DMS114 treated with DMSO at 0.1 percent for 48 hours (cell line): ENCODE measurements at regions not wholly inside any gene's neighbourhood (a gene's known extent, or its start where the extent isn't known, plus 50 kb on each side); places are given as distances from the start of the nearest gene placed in this dataset.
A peak's percentile ranks its signal among the peaks of the same experiment; 100 is the strongest.

ENCODE experiments used
- DNase-seq: peaks from one replicate; lab custom pipeline; 2025; ENCODE audit not compliant: unreplicated experiment; lab: John Stamatoyannopoulos, UW

DNA sequence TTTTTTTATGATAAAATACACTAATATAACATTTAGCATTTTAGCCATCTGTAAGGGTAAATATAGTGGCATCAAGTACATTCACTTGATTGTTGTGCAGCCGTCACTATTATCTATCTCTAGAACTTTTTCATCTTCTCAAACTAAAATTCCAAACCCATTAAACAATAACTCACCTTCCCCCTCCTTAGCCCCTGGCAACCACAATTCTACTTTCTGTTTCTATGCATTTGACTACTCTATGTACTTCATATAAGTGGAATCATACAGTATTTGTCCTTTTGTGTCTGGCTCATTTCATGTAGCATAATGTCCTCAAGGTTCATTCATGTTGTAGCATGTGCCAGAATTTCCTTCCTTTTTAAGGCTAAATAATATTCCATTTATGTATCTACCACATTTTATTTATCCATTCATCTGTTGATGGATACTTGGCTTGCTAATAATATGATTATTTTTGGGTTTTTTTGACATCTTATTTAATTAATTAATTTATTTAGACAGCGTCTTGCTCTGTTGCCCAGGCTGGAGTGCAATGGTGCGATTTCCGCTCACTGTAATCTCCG lies 69.6 kb upstream of the MACF1 start:
- DNase-seq, result no peak

DNA sequence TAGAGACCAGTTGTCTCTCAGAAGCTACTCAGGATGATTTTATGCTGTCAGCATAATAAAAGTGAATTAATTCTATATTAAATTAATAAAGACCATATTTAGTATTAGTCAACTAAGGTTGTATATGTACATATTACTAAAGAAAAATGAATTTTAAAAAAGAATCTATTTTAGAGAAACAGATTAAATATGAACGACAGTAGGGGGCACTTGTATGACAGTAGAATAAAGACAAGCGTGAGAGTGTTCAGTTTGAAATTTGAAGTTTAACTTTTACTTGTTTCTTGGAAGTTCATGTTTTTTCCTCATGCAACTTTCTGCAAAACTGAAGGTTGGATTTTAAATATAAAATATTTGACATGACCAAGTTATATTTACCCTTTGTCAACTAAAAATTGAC lies 67.9 kb upstream of the MACF1 start:
- peak; percentile 29 for DNase-seq

DNA sequence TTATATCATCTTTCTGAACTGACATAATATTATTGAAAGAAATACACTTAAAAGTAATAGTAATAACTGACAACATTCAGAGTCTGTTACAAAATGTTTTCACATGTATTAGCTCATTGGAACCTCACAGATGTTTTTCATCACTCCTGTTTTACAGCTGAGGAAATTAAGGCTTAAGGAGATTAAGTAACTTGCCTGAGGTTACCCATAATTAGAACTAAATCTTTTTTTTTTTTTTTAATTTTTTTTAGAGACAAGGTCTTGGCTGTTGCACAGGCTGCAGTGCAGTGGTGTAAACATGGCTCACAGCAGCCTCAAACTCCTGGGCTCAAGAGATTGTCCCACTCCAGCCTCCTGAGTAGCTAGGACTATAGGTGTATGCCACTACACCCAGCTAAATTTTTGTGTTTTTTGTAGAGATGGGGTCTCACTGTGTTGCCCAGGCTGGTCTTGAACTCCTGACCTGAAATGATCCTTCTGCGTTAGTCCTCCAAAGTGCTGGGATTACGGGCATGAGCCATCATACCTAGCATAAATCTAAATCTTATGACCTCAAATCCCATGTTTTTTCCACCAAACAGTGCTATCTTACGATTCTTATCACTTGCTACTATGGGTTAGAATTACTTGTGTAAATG lies 64.7 kb upstream of the MACF1 start:
- DNase-seq, result no peak

- DNase-seq, result peak; percentile 87
Measured at GRCh38 chr1:39141925-39142324, 62.6 kb upstream of the MACF1 start.

DNA sequence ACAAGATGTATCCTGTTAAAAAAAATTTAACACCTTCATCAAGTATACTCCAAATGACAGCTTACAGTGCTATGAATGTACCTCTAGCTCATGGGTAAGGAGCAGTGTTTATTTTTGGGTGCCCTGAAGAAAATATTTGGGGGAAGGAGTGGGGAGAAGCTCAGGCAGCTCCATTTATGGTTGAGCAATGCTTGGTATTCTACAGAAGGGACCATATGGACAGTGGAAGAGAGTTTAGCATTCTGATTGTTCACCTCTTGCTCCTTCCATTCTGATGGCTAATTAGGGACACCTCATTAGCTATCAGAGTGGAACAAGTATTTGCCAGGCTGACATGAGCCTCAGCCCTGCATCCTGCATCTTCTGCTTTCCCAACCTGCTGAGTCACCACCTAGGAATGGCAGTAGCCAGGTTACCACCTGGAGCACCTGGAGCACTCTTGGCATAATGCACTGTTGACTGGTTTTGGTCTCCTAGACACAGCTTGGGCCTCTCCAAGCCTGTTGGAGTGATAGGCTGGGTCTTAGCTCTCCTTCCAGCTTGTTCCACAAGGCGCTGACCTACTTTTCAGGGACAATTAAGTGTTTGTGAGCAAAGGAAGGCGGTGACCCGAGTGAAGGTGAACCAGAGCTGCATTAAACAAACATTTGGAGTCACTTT lies 62.0 kb upstream of the MACF1 start:
- DNase-seq, result peak; percentile 87

GRCh38 chr1:39144924-39145323 lies 59.6 kb upstream of the MACF1 start:
- no peak for DNase-seq

GRCh38 chr1:39145331-39145965 lies 59.0 kb upstream of the MACF1 start:
- DNase-seq, result no peak

GRCh38 chr1:39146681-39147080 lies 57.8 kb upstream of the MACF1 start:
- DNase-seq, result no peak

DNA sequence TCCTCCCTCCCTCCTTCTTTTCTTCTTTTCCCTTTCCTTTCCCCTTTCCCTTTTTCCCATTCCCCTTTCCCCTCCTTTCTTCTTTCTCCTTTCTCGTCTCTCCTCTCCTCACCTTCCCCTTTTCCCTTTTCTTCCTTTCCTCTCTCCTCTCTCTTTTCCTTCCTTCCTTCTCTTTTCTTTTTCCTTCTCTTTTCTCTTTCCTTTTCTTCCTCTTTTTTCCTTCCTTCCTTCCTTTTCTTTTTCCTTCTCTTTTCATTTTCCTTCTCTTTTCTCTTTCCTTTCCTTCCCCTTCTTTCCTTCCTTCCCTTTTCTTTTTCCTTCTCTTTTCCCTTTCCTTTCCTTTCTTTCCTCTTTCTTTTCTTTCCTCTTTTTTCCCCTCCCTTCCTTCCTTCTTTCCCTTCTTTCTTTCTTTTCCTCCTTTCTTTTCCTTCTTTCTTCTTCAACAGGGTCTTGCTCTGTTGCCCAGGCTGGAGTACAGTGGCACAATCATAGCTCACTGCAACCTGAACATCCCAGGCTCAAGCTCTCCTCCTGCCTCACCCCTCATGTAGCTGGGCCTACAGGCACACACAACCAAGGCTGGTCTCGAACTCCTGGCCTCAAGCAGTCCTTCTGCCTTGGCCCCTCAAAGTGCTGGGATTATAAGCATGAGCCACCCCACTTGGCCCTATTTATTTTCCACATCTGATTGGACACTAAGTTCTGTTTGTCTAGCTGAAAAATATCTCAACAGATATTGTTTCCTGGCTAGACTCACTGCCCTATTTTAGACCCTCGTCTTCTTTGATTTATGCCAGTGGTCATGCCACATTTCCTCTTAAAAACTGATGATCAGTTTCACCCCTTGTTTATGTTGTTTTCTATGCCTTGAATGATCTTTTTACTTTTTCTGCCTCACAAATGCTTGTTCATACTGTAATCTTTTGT lies 57.1 kb upstream of the MACF1 start:
- DNase-seq, result no peak

DNA sequence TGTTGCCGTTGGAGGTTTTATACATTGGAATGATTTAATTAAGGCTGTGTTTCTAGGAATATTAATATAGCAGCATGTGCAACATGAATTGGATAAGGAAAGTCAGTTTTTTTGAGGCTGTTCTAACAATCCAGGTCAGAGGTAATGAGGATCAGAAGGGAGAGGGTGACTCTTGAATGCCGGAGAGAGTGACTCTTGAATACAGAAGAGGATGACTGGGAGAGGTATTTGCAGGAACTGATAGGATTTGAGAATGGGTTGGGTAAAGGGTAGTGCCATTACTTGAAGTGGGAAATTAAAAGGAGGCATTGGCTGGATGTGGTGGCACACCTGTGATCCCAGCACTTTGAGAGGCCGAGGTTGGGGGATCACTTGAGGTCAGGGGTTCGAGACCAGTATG lies 55.6 kb upstream of the MACF1 start:
- DNase-seq, result no peak

GRCh38 chr1:39149509-39149908 lies 55.0 kb upstream of the MACF1 start:
- DNase-seq, result no peak

GRCh38 chr1:39150779-39151178 lies 53.7 kb upstream of the MACF1 start:
- no peak for DNase-seq

DNA sequence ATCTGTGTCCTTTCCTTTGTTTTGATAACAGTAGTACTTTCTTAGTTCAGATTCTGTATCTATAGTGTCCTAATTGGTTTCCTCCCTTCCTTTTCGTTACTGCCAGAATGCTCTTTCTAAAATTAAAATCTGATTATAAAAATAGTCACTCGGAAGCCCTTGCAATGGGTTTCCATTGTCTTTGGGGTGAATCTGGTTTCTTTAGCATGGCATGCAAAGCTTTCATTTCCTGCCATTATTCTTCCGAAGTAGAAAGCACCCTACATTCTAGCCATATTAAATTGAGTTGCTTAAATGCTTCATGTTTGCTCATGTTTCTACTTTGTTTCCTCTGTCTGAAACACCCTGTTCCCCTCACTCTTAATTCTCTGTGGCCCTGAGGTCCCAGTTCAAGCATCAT lies 53.2 kb upstream of the MACF1 start:
- no peak for DNase-seq

DNA sequence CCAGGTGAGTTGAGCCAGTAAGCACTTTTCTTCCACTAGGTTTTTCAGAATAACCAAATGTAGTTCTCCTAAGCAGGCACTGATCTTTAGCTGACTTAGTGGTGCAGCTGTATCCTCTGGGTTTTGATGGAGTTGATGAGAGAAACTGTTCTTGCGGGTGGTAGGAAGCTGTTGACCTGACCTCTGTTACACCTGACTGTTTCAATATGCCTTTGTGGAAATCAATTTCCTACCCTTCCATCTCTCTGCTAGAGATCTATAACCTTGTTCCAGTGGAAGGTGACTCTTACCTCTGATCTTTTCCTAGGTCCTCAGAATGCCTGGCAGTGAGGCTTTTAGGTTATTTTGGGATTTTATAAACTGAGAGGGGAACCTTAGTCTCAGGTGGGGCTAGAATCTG lies 51.6 kb upstream of the MACF1 start:
- no peak for DNase-seq

DNA sequence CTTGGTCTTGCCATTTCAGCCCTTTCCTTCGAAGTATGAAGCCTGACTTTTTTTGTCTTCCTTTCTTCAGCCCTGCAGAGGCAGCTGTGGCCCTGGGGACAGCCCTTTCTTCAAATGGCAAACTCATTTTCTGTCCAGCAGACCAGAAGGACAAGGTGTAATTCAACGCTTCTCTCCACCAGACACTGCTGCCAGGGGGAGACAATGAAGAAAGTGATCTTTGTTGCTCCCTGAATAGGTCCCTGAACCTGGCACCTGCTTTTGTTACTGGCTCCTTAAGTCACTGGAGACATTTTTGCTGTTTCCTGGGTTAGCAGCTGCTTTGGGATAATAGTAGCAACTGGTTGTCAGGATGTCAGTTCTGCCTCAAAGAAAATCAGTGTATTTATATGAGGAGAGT lies 50.8 kb upstream of the MACF1 start:
- no peak for DNase-seq

GRCh38 chr1:39154553-39155421 lies 49.7 kb upstream of the MACF1 start:
- no peak for DNase-seq
